Kidney epithelial cell (primary cell): ENCODE measurements at regions not wholly inside any gene's neighbourhood (a gene's known extent, or its start where the extent isn't known, plus 50 kb on each side); places are given as distances from the start of the nearest gene placed in this dataset.

ENCODE experiments used
- DNase-seq: peaks from one replicate; pipeline ENCODE4 v3.0.0-alpha.2; 2010; ENCODE audit warnings: low read depth
- H3K27me3 ChIP-seq: 2 replicates; pipeline ENCODE4 v1.6.0; 2011; ENCODE audit warnings: low read length; ENCODE audit not compliant: control insufficient read depth, insufficient read depth
- H3K36me3 ChIP-seq: 2 replicates; pipeline ENCODE4 v1.5.1; 2011; ENCODE audit warnings: low read length; ENCODE audit not compliant: control insufficient read depth, insufficient read depth
- H3K4me3 ChIP-seq: 2 replicates; pipeline ENCODE4 v1.5.1; 2011; ENCODE audit warnings: low read depth, mild to moderate bottlenecking, control low read depth, low read length
- CTCF ChIP-seq: IDR thresholded peaks from 2 replicates; pipeline ENCODE4 v1.5.1; 2011; ENCODE audit warnings: mild to moderate bottlenecking, moderate library complexity, low read length, control low read depth, inconsistent platforms; ENCODE audit not compliant: insufficient read depth, poor library complexity, severe bottlenecking

GRCh38 chr21:28269173-28269572, 723.5 kb downstream of the LTN1 start:
- no peaks in the 10 kb centered on the region for H3K27me3 ChIP-seq
- H3K36me3 ChIP-seq, result no peaks in the 10 kb centered on the region
- DNase-seq, result no peak
- no peak overlapping the region for H3K4me3 ChIP-seq
- no peak for TF ChIP-seq CTCF

GRCh38 chr21:28268685-28269084, 724.0 kb downstream of the LTN1 start:
- no peak for DNase-seq
- no peak for TF ChIP-seq CTCF
- Histone ChIP-seq H3K36me3 (no peaks in the 10 kb centered on the region), H3K27me3 (no peaks in the 10 kb centered on the region), H3K4me3 (no peak overlapping the region)

- H3K4me3 ChIP-seq, result no peak overlapping the region
- no peak for DNase-seq
- TF ChIP-seq CTCF, result no peak
Observed at GRCh38 chr21:28267449-28267848, 725.2 kb downstream of the LTN1 start.

GRCh38 chr21:28266061-28266460, 726.6 kb downstream of the LTN1 start:
- H3K27me3 ChIP-seq, result no peaks in the 10 kb centered on the region
- H3K4me3 ChIP-seq, result no peak overlapping the region
- TF ChIP-seq CTCF, result no peak
- DNase-seq, result no peak
- H3K36me3 ChIP-seq, result no peaks in the 10 kb centered on the region

More at GRCh38 chr21:28267449-28267848, 725.2 kb downstream of the LTN1 start:
- H3K27me3 ChIP-seq, result no peaks in the 10 kb centered on the region
- no peaks in the 10 kb centered on the region for H3K36me3 ChIP-seq

DNA sequence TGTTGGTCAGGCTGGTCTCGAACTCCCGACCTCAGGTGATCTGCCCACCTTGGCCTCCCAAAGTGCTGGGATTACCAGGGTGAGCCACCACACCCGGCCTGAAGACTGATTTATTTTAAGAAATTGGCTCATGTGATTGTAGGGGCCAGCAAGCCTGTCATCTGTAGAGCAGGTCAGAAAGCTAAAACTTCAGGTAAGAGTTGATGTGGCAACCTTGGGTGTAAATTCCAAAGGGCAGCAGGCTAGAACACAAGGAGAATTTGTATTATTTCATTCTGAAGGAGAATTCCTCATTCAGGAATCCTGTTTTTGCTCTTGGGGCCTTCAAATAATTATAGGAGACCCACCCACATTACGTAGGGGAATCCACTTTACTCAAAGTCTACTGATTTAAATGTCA, 728.7 kb downstream of the LTN1 start:
- Histone ChIP-seq H3K36me3 (no peaks in the 10 kb centered on the region), H3K27me3 (no peaks in the 10 kb centered on the region), H3K4me3 (no peak overlapping the region)
- DNase-seq, result no peak
- no peak for TF ChIP-seq CTCF

GRCh38 chr21:28261298-28261697, 731.4 kb downstream of the LTN1 start:
- H3K27me3 ChIP-seq, result no peaks in the 10 kb centered on the region
- no peak for TF ChIP-seq CTCF
- H3K4me3 ChIP-seq, result no peak overlapping the region
- no peaks in the 10 kb centered on the region for H3K36me3 ChIP-seq
- no peak for DNase-seq
